Fibroblast of skin of right biceps (primary cell): ENCODE measurements at regions not wholly inside any gene's neighbourhood (a gene's known extent, or its start where the extent isn't known, plus 50 kb on each side); places are given as distances from the start of the nearest gene placed in this dataset.
A peak's percentile ranks its signal among the peaks of the same experiment; 100 is the strongest.

Source experiments
- DNase-seq: peaks from one replicate; pipeline ENCODE4 v3.0.0-alpha.2; 2013

- DNase-seq, result no peak
Measured at GRCh38 chr6:121499666-121500065, 64.2 kb downstream of the GJA1 start.

- peak; percentile 82 for DNase-seq
Measured at GRCh38 chr6:121503589-121503991, 68.1 kb downstream of the GJA1 start.

GRCh38 chr6:121504227-121504626 is 68.8 kb downstream of the GJA1 start:
- peak; percentile 89 for DNase-seq

- no peak for DNase-seq
Measured at GRCh38 chr6:121505284-121505683, 69.8 kb downstream of the GJA1 start.

- peak; percentile 58 for DNase-seq
Measured at GRCh38 chr6:121506761-121507754, 71.6 kb downstream of the GJA1 start.

GRCh38 chr6:121510568-121511177 is 75.2 kb downstream of the GJA1 start:
- no peak for DNase-seq

DNA sequence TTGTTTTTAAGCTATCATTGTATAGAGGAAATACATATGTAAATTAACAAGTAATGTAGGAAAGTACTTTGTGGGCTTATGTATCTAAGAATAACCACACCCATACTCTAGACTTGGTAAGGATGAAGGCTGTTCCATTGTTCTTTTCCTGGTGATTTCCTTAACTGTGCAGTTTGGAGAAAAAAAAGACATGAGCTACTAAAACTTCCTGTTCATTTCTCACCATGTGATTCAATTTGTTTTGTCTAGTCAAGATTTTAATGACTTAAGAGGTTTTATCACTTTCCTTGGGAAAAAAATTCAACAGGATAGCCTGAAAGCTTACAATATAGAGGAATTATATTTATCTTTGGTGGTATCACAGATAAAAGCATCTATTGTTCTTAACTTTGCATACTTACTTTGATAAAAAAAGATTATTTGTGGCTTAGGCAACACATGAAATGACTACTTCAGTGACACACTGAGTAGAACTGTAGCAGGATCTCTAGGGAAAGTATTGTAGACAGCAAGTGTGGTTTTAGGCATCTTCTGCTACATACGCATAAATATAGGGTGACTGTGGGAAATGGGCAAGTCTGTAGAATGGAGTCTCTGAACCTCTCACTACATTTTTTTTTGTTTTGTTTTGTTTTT is 80.3 kb downstream of the GJA1 start:
- peak; percentile 32 for DNase-seq

DNA sequence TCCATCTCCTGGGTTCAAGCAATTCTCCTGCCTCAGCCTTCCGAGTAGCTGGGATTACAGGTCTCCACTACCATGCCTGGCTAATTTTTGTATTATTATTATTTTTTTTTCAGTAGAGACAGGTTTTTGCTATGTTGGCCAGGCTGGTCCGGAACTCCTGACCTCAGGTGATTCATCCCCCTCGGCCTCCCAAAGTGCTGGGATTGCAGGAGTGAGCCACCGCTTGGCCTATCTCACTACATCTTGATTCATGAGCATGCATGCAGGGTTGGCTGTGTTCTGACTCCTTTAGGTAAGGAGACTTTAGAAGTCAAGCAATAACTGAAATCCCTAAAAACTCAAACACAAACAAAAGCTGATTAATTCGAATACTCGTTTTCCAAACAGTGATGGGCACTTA is 80.9 kb downstream of the GJA1 start:
- DNase-seq, result no peak

- peak; percentile 86 for DNase-seq
Measured at GRCh38 chr6:121520337-121521163, 85.1 kb downstream of the GJA1 start.

GRCh38 chr6:121521164-121521555 is 85.7 kb downstream of the GJA1 start:
- no peak for DNase-seq

DNA sequence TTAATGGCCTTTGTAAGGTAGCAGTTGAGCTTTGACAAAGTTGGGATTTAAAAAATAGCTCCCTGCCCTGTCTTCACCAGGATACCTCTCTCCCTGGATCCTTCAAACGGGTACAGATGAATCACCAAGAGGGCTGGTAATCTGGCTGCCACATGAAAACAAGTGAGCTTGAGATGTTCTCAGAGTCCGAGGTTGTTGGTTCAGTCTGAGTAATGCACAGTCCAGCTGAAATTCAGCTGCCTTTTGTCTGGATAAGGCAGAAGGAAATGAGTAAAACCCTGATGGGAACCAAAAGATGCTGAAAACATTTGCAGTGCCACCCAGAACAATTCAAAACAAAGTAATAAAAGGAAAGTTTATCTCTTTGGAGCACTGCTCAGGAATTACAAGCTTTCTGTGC is 86.8 kb downstream of the GJA1 start:
- peak; percentile 89 for DNase-seq

GRCh38 chr6:121522771-121523386 is 87.4 kb downstream of the GJA1 start:
- peak; percentile 49 for DNase-seq

- DNase-seq, result no peak
Measured at GRCh38 chr6:121523628-121524027, 88.2 kb downstream of the GJA1 start.

GRCh38 chr6:121526282-121526681 is 90.8 kb downstream of the GJA1 start:
- DNase-seq, result no peak

DNA sequence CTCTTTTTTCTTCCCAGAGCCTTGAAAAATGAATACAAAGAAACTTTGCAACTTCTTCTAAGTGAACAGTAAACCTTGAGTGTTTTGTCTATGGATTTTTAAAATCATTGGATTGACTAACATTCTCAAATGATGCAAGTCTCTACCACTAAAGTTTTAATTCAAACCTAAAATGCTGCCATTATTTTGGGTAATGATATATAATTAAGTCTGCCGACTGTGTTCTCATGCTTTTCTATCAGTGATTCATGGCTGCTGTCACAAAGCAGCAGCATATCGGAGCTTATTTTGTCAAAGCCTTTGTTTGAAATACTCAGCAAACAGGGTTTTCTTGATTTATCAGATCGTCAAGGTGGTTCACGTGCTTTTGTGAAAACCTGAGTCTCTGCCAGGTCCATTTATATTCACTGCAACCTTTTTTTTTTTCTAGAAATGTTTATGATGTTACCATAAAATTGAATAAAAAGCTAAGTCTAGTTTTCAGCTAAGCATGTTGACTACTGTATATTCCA is 96.3 kb downstream of the GJA1 start:
- no peak for DNase-seq

DNA sequence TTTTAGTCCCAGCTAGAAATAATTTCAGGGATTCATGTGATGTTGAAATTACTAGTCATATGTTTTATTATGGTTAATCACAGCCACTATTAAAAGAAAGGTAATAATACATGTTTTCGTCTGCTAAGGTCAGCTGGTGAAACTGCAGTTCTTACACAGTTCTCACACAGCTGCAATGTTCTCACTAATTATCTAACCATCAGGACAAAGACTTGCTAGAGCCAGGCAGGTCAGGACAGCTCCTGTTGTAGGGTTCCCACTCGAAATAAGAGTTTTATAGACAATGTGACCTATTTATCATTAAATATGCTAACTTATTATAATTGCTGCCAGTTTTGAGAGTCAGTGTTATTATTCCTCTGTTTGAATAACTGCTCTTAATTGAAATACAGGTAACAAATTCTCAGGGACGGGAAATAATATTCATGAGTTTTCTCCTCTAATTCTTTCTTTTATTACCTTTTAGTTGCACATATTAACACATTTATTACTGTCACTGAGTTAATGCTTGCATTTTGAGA is 97.9 kb downstream of the GJA1 start:
- no peak for DNase-seq

DNA sequence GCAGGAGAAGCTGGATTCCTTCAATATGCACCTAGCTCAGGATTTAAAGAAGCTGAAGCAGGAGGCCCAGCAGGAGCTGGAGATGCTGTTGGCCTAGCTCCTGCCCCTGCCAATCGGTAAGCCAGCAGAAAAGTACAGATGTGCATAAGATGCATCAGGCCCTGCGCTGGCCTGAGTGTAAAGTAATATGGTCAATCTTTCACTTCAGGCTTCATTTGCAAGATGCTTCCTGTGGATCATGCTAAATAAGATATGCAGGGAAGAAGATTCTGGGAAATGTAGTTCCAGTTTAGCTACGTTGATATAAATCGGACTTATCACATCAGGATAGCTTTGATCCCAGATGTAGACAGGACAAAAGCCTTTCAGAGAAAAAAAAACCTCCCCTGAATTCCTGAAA is 100.3 kb downstream of the GJA1 start:
- no peak for DNase-seq

GRCh38 chr6:121536345-121536744 is 100.9 kb downstream of the GJA1 start:
- no peak for DNase-seq

- DNase-seq, result no peak
Measured at GRCh38 chr6:121539439-121539838, 104.0 kb downstream of the GJA1 start.

- DNase-seq, result no peak
Measured at GRCh38 chr6:121540210-121540609, 104.8 kb downstream of the GJA1 start.

GRCh38 chr6:121544691-121545090 is 109.2 kb downstream of the GJA1 start:
- DNase-seq, result peak; percentile 69

- no peak for DNase-seq
Measured at GRCh38 chr6:121548131-121548530, 112.7 kb downstream of the GJA1 start.
